Loucy (cell line): ENCODE measurements at regions not wholly inside any gene's neighbourhood (a gene's known extent, or its start where the extent isn't known, plus 50 kb on each side); places are given as distances from the start of the nearest gene placed in this dataset.
"Not testable (repeated sequence)": the region's sequence is repeated elsewhere in the genome, so short reads cannot be mapped to it uniquely, and the experiment has no call there.

Experiments
- H2AFZ ChIP-seq: fragments of 200-600 bp; sonication (generic); 2 replicates; pipeline ENCODE4 v1.6.0; 2016; ENCODE audit warnings: antibody characterized with exemption, mild to moderate bottlenecking, low read length, moderate library complexity
- H3F3A ChIP-seq: fragments of 200-600 bp; 2 replicates; pipeline ENCODE4 v1.6.0; 2016; ENCODE audit warnings: antibody characterized with exemption, low read depth, mild to moderate bottlenecking
- H3K27me3 ChIP-seq: fragments of 200-600 bp; sonication (generic); 2 replicates; pipeline ENCODE4 v1.6.1; 2014; ENCODE audit warnings: low read length, mild to moderate bottlenecking; ENCODE audit not compliant: insufficient read depth, poor library complexity, severe bottlenecking
- H3K36me3 ChIP-seq: fragments of 200-600 bp; sonication (generic); 2 replicates; pipeline ENCODE4 v1.6.1; 2016; ENCODE audit warnings: low read length; ENCODE audit not compliant: insufficient read depth
- H3K4me1 ChIP-seq: fragments of 200-600 bp; sonication (generic); 2 replicates; pipeline ENCODE4 v1.5.1; 2014; ENCODE audit warnings: low read length, mild to moderate bottlenecking; ENCODE audit not compliant: insufficient read depth, poor library complexity, severe bottlenecking
- H3K4me2 ChIP-seq: fragments of 200-600 bp; sonication (generic); 2 replicates; pipeline ENCODE4 v1.6.0; 2014; ENCODE audit warnings: antibody characterized with exemption, low read length, low read depth, mild to moderate bottlenecking; ENCODE audit not compliant: poor library complexity, severe bottlenecking
- H3K4me3 ChIP-seq: fragments of 200-600 bp; sonication (generic); 2 replicates; pipeline ENCODE4 v1.5.1; 2014; ENCODE audit warnings: low read length, mild to moderate bottlenecking, mixed read lengths; ENCODE audit not compliant: poor library complexity, severe bottlenecking
- H3K79me2 ChIP-seq: fragments of 200-600 bp; sonication (generic); 2 replicates; pipeline ENCODE4 v1.6.1; 2014; ENCODE audit warnings: low read length; ENCODE audit not compliant: insufficient read depth
- H3K9ac ChIP-seq: fragments of 200-600 bp; sonication (generic); 2 replicates; pipeline ENCODE4 v1.6.0; 2014; ENCODE audit warnings: mild to moderate bottlenecking, low read depth, low read length, moderate library complexity; ENCODE audit not compliant: poor library complexity, severe bottlenecking
- H3K9me2 ChIP-seq: fragments of 200-600 bp; sonication (generic); replicated peaks from 2 replicates; pipeline ENCODE4 v1.6.1; 2016; ENCODE audit warnings: low read depth, low read length, mixed read lengths
- H3K9me3 ChIP-seq: fragments of 200-600 bp; sonication (generic); 2 replicates; pipeline ENCODE4 v1.6.1; 2014; ENCODE audit warnings: mild to moderate bottlenecking, antibody characterized with exemption, low read length, low read depth; ENCODE audit not compliant: insufficient read depth
- H4K20me1 ChIP-seq: fragments of 200-600 bp; sonication (generic); 2 replicates; pipeline ENCODE4 v1.6.0; 2014; ENCODE audit warnings: antibody characterized with exemption, low read length, mild to moderate bottlenecking; ENCODE audit not compliant: insufficient read depth, poor library complexity, severe bottlenecking
- CTCF ChIP-seq: fragments of 200-600 bp; sonication (generic); conservative IDR thresholded peaks from 2 replicates; pipeline ENCODE4 v1.5.1; 2014; ENCODE audit warnings: mild to moderate bottlenecking, antibody characterized with exemption, low read length
- EZH2phosphoT487 ChIP-seq: fragments of 200-600 bp; IDR thresholded peaks from 2 replicates; pipeline ENCODE4 v1.6.1; 2018; ENCODE audit warnings: antibody characterized with exemption, mild to moderate bottlenecking, moderate library complexity, borderline replicate concordance

- H3K27me3 ChIP-seq: no peaks in the 10 kb centered on the region
- TF ChIP-seq EZH2phosphoT487 (no peak), CTCF (no peak)
Observed at GRCh38 chr1:14173598-14173997, 424.9 kb upstream of the KAZN start.

GRCh38 chr1:14177866-14178265, 420.6 kb upstream of the KAZN start:
- H3K9me2 ChIP-seq, H4K20me1 ChIP-seq, H3K9me3 ChIP-seq, H3K36me3 ChIP-seq, H2AFZ ChIP-seq, H3F3A ChIP-seq, H3K4me3 ChIP-seq, H3K4me2 ChIP-seq, H3K79me2 ChIP-seq, H3K27me3 ChIP-seq, H3K9ac ChIP-seq, H3K4me1 ChIP-seq: not testable (repeated sequence)

More at GRCh38 chr1:14173598-14173997, 424.9 kb upstream of the KAZN start:
- no peaks in the 10 kb centered on the region for H3K9me2 ChIP-seq
- H3K4me3 ChIP-seq: no peak overlapping the region
- H3K9ac ChIP-seq: no peak overlapping the region
- H3K4me2 ChIP-seq: no peak overlapping the region
- H3K9me3 ChIP-seq: no peaks in the 10 kb centered on the region
- H3K4me1 ChIP-seq: no peaks in the 10 kb centered on the region
- H3K79me2 ChIP-seq: no peaks in the 10 kb centered on the region
- no peaks in the 10 kb centered on the region for H4K20me1 ChIP-seq
- H2AFZ ChIP-seq: no peak overlapping the region
- H3K36me3 ChIP-seq: no peaks in the 10 kb centered on the region
- no peaks in the 10 kb centered on the region for H3F3A ChIP-seq

GRCh38 chr1:14180738-14181137, 417.7 kb upstream of the KAZN start:
- H3K27me3 ChIP-seq: no peaks in the 10 kb centered on the region
- H3K4me1 ChIP-seq: no peaks in the 10 kb centered on the region
- H3K4me2 ChIP-seq: no peak overlapping the region

More at GRCh38 chr1:14180738-14181137, 417.7 kb upstream of the KAZN start:
- Histone ChIP-seq H3F3A (no peaks in the 10 kb centered on the region), H3K79me2 (no peaks in the 10 kb centered on the region), H3K36me3 (no peaks in the 10 kb centered on the region), H2AFZ (no peak overlapping the region), H3K9me3 (no peaks in the 10 kb centered on the region), H4K20me1 (no peaks in the 10 kb centered on the region), H3K9ac (no peak overlapping the region), H3K9me2 (no peaks in the 10 kb centered on the region), H3K4me3 (no peak overlapping the region)
- TF ChIP-seq EZH2phosphoT487: no peak
- no peak for TF ChIP-seq CTCF
